ENCODE measurements at regions not wholly inside any gene's neighbourhood (a gene's known extent, or its start where the extent isn't known, plus 50 kb on each side); places are given as distances from the start of the nearest gene placed in this dataset.
"Not testable (repeated sequence)": the region's sequence is repeated elsewhere in the genome, so short reads cannot be mapped to it uniquely, and the experiment has no call there.

DNA sequence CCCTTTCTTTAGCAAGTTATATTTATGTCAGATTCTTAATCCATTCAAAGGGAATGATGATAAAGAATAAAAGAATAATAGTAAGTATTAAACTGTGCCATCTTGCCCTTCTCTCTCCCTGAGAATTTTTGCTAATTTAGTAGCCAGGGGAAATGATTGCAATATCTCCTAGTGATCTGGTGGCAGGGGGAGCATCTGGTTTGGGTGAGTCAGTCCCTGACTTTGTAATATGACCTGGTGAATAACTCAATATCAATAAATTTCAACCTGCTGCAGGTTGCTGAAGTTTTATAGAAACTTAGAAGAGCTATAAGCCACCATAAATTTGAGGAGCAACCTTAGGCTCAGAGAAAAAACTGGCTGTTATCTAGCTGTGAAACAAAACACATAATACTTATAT lies 149.4 kb downstream of the SYT15 start:
- H3F3A ChIP-seq (ENCODE audit: control insufficient read depth, insufficient read depth); H3K9me3 ChIP-seq (ENCODE audit: control insufficient read depth, insufficient read depth, low read length); H3K4me1 ChIP-seq (ENCODE audit: control insufficient read depth, low read length); H3K36me3 ChIP-seq (ENCODE audit: control insufficient read depth, low read length); H3K4me2 ChIP-seq (ENCODE audit: low read length); H3K4me3 ChIP-seq (ENCODE audit: low read length); H3K9me2 ChIP-seq (replicated peaks; ENCODE audit: control insufficient read depth, low read length); H3K27ac ChIP-seq (ENCODE audit: low read depth, low read length); H3K79me2 ChIP-seq (ENCODE audit: control insufficient read depth, low read length); H3K27me3 ChIP-seq (ENCODE audit: control insufficient read depth, low read length); H4K20me1 ChIP-seq (ENCODE audit: control insufficient read depth, insufficient read depth, low read depth, low read length): not testable (repeated sequence)

DNA sequence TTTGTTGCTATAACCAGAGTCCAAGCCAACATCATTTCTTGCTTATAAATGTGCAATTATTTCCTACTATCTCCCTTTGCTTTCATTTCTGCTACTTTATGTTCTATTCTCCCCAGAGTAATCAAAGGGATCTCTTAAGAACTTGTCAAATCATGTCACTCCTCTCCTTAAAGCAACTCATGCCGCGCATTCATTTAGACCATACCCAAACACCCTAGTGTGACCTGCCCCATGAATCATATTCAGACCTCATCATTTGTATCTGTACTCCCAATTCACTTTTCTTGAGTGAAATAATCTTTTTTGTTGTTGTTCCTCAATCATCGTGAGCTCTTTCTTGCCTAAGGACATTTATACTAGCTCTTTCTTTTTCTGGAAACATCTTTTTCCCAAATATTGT lies 151.8 kb downstream of the SYT15 start:
- H3F3A ChIP-seq (ENCODE audit: control insufficient read depth, insufficient read depth); H3K4me2 ChIP-seq (ENCODE audit: low read length); H3K79me2 ChIP-seq (ENCODE audit: control insufficient read depth, low read length); H3K36me3 ChIP-seq (ENCODE audit: control insufficient read depth, low read length); H3K27ac ChIP-seq (ENCODE audit: low read depth, low read length); H3K27me3 ChIP-seq (ENCODE audit: control insufficient read depth, low read length); H4K20me1 ChIP-seq (ENCODE audit: control insufficient read depth, insufficient read depth, low read depth, low read length); H3K4me1 ChIP-seq (ENCODE audit: control insufficient read depth, low read length); H3K9me3 ChIP-seq (ENCODE audit: control insufficient read depth, insufficient read depth, low read length); H3K4me3 ChIP-seq (ENCODE audit: low read length); H3K9me2 ChIP-seq (replicated peaks; ENCODE audit: control insufficient read depth, low read length): not testable (repeated sequence)

DNA sequence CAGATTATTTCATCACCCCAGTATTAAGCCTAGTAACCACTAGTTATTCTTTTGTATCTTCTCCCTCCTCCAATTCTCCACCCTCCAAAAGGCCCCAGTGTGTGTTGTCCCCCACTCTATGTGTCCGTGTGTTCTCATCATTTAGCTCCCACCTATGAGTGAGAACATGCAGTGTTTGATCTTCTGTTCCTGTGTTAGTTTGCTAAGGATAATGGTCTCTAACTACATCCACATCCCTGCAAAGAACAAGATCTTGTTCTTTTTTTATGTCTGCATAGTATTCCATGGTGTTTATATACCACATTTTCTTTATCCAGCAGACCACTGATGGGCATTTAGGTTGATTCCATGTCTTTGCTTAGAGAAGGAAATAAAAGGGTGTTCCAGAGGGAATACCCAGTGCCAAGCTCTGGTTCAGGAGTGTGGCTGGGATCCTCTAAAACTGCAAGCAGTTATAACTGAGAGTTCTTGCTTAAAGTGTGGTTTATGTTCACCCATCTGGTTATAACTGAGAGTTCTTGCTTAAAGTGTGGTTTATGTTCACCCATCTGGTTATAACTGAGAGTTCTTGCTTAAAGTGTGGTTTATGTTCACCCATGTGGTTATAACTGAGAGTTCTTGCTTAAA lies 154.8 kb downstream of the SYT15 start:
- not testable (repeated sequence) for H4K20me1 ChIP-seq (ENCODE audit: control insufficient read depth, insufficient read depth, low read depth, low read length); H3K4me1 ChIP-seq (ENCODE audit: control insufficient read depth, low read length); H3F3A ChIP-seq (ENCODE audit: control insufficient read depth, insufficient read depth); H3K27ac ChIP-seq (ENCODE audit: low read depth, low read length); H3K9me2 ChIP-seq (replicated peaks; ENCODE audit: control insufficient read depth, low read length); H3K4me3 ChIP-seq (ENCODE audit: low read length); H3K4me2 ChIP-seq (ENCODE audit: low read length); H3K36me3 ChIP-seq (ENCODE audit: control insufficient read depth, low read length); H3K79me2 ChIP-seq (ENCODE audit: control insufficient read depth, low read length); H3K27me3 ChIP-seq (ENCODE audit: control insufficient read depth, low read length); H3K9me3 ChIP-seq (ENCODE audit: control insufficient read depth, insufficient read depth, low read length)

DNA sequence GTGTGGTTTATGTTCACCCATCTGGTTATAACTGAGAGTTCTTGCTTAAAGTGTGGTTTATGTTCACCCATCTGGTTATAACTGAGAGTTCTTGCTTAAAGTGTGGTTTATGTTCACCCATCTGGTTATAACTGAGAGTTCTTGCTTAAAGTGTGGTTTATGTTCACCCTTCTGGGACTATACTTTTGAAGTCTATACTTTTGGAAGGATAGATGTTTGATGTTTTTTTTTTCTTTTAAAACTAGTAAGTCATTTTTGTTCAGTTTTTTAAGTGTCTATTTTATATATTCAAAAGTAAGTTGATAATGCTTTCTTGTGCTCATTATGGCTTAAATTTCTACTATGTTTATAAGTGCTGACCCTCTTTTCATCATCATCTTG lies 155.3 kb downstream of the SYT15 start:
- not testable (repeated sequence) for H3K36me3 ChIP-seq (ENCODE audit: control insufficient read depth, low read length); H3K9me3 ChIP-seq (ENCODE audit: control insufficient read depth, insufficient read depth, low read length); H3K4me1 ChIP-seq (ENCODE audit: control insufficient read depth, low read length); H3K4me3 ChIP-seq (ENCODE audit: low read length); H3F3A ChIP-seq (ENCODE audit: control insufficient read depth, insufficient read depth); H3K4me2 ChIP-seq (ENCODE audit: low read length); H3K9me2 ChIP-seq (replicated peaks; ENCODE audit: control insufficient read depth, low read length); H4K20me1 ChIP-seq (ENCODE audit: control insufficient read depth, insufficient read depth, low read depth, low read length); H3K79me2 ChIP-seq (ENCODE audit: control insufficient read depth, low read length); H3K27ac ChIP-seq (ENCODE audit: low read depth, low read length); H3K27me3 ChIP-seq (ENCODE audit: control insufficient read depth, low read length)

DNA sequence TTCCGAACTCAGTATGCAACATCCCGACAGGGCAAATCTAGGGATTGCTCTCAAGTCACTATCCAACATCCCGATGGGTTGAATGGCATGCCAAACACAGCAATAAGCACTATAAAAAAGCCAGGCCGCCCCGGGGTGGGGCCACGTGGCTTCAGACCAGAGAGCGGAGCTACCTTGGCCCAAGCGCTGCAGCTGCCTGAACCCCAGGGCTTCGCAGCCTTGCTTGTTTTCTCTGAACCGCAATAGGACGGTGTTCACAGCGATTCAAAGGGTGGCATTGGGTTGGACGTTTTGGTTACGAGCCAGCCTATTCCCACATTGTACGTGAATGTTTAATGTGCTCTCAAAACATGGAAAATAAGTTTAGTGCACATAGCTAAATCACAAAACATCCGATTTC lies 161.0 kb downstream of the SYT15 start:
- H3K79me2 ChIP-seq (ENCODE audit: control insufficient read depth, low read length); H3K4me3 ChIP-seq (ENCODE audit: low read length); H3K4me1 ChIP-seq (ENCODE audit: control insufficient read depth, low read length); H3F3A ChIP-seq (ENCODE audit: control insufficient read depth, insufficient read depth); H3K27me3 ChIP-seq (ENCODE audit: control insufficient read depth, low read length); H3K9me3 ChIP-seq (ENCODE audit: control insufficient read depth, insufficient read depth, low read length); H4K20me1 ChIP-seq (ENCODE audit: control insufficient read depth, insufficient read depth, low read depth, low read length); H3K4me2 ChIP-seq (ENCODE audit: low read length); H3K27ac ChIP-seq (ENCODE audit: low read depth, low read length); H3K9me2 ChIP-seq (replicated peaks; ENCODE audit: control insufficient read depth, low read length); H3K36me3 ChIP-seq (ENCODE audit: control insufficient read depth, low read length): not testable (repeated sequence)

DNA sequence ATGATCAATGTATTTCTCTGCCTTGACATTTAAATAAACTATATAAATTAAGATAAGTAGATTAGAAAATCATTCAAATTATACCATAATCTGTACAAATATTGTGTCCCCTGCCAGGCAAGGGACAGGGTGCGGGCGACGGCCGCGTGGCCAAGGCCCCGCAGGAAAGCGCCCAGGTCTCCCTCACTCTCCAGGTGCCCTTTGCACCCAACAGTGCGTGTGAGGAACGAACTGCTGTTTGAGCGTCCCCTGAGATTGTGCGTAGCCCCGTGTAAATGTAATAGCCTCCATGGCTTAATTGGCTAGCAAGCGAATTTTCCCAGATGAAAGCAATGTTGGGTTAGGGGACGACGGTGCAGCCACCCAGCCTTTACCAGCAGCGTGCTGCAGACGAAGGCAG lies 161.4 kb downstream of the SYT15 start:
- H3K36me3 ChIP-seq (ENCODE audit: control insufficient read depth, low read length); H3F3A ChIP-seq (ENCODE audit: control insufficient read depth, insufficient read depth); H3K27me3 ChIP-seq (ENCODE audit: control insufficient read depth, low read length); H3K9me2 ChIP-seq (replicated peaks; ENCODE audit: control insufficient read depth, low read length); H3K4me1 ChIP-seq (ENCODE audit: control insufficient read depth, low read length); H3K9me3 ChIP-seq (ENCODE audit: control insufficient read depth, insufficient read depth, low read length); H3K4me3 ChIP-seq (ENCODE audit: low read length); H3K79me2 ChIP-seq (ENCODE audit: control insufficient read depth, low read length); H3K4me2 ChIP-seq (ENCODE audit: low read length); H3K27ac ChIP-seq (ENCODE audit: low read depth, low read length); H4K20me1 ChIP-seq (ENCODE audit: control insufficient read depth, insufficient read depth, low read depth, low read length): not testable (repeated sequence)

DNA sequence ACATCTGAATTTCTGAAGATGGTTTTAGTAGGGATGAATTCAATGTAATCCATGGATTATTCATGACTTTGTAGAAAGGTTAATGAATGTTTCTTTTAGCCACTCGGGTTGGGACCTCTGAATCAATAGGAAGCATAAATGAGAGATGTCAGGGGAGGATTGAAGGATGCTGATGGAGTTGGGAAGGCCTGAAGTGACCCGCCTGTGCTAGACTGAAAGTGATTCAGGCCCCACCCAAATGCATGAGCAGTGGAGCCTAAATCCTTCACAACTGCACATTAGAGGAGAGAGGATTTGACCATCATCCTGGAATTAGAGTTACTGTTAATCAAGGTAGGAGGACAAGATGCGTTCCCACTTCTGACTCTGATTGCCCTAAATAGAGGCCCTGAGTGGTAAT lies 162.2 kb upstream of the PTPN20 start:
- H3K4me3 ChIP-seq (ENCODE audit: low read length); H3F3A ChIP-seq (ENCODE audit: control insufficient read depth, insufficient read depth); H4K20me1 ChIP-seq (ENCODE audit: control insufficient read depth, insufficient read depth, low read depth, low read length); H3K27me3 ChIP-seq (ENCODE audit: control insufficient read depth, low read length); H3K79me2 ChIP-seq (ENCODE audit: control insufficient read depth, low read length); H3K9me3 ChIP-seq (ENCODE audit: control insufficient read depth, insufficient read depth, low read length); H3K4me2 ChIP-seq (ENCODE audit: low read length); H3K36me3 ChIP-seq (ENCODE audit: control insufficient read depth, low read length); H3K4me1 ChIP-seq (ENCODE audit: control insufficient read depth, low read length); H3K27ac ChIP-seq (ENCODE audit: low read depth, low read length); H3K9me2 ChIP-seq (replicated peaks; ENCODE audit: control insufficient read depth, low read length): not testable (repeated sequence)

DNA sequence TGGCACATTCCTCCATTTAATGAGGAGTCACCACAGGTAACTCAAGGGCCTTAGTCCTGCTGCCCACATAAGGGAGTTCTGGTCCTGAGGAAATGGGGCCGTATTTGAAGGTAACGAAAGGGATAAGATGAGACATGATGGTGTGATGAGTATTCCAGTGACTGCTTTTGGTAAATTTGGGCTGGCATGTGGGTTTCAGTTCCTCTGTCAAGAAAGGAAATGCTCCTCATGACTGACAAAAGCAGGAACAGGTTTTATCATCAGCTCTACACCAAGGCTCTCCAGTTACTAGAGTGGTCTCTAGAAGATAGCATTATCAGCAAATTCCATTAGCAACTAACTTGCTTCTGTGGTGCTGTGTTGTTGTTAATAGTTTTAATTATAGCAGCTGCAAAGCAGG lies 161.8 kb upstream of the PTPN20 start:
- H3K27ac ChIP-seq (ENCODE audit: low read depth, low read length); H3K9me2 ChIP-seq (replicated peaks; ENCODE audit: control insufficient read depth, low read length); H3K27me3 ChIP-seq (ENCODE audit: control insufficient read depth, low read length); H3K4me2 ChIP-seq (ENCODE audit: low read length); H3K4me1 ChIP-seq (ENCODE audit: control insufficient read depth, low read length); H3K4me3 ChIP-seq (ENCODE audit: low read length); H4K20me1 ChIP-seq (ENCODE audit: control insufficient read depth, insufficient read depth, low read depth, low read length); H3F3A ChIP-seq (ENCODE audit: control insufficient read depth, insufficient read depth); H3K79me2 ChIP-seq (ENCODE audit: control insufficient read depth, low read length); H3K9me3 ChIP-seq (ENCODE audit: control insufficient read depth, insufficient read depth, low read length); H3K36me3 ChIP-seq (ENCODE audit: control insufficient read depth, low read length): not testable (repeated sequence)

Measured in DOHH2 (cell line).